Globus pallidus (tissue), 1 donor: ENCODE measurements at regions not wholly inside any gene's neighbourhood (a gene's known extent, or its start where the extent isn't known, plus 50 kb on each side); places are given as distances from the start of the nearest gene placed in this dataset.

Source experiments
- DNase-seq: peaks from one replicate; pipeline ENCODE4 v3.0.0-alpha.2; 2015; ENCODE audit warnings: low spot score

GRCh38 chr5:117302473-117302872 lies 727.9 kb upstream of the SEMA6A start:
- no peak for DNase-seq

- DNase-seq, result no peak
Observed at GRCh38 chr5:117299936-117300328, 725.3 kb upstream of the SEMA6A start.

- no peak for DNase-seq
Observed at GRCh38 chr5:117299224-117299935, 724.8 kb upstream of the SEMA6A start.

DNA sequence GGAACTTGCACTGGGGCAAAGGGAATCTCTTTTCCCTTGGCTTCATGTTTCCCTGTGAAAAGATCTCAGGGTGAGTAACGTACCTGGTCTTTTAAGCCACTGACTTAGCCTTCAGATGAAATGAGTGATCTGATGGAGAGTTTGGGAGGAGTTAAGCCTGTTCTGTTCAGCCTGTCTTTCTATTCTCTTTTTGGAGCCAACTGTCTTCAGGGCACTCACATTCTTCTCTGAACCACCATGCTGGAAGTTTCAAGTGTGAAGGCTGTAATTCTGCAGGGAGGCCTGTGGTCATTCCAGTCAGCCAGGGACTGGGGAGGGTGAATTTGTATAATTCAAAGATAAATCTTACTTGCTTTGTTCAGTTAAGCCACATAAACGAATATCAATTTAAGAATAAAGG lies 722.2 kb upstream of the SEMA6A start:
- DNase-seq, result no peak

DNA sequence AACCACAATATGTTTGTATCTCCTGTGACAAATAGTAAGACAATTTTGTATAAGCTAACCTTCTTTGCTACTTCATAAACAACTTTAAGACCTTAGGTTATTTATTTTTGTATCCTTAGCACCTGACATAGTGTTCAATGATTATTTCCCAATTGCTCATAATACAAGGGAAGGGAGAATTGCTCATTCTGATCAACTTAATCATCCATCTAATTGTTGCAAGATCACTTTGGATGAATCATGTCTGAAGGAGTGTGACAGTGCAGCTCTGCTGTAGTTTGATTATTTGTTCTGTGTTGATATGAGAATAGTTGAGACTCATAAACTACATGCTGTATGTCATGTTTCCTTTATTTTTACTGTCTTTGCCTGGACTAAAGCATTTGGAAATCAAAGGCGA lies 721.3 kb upstream of the SEMA6A start:
- DNase-seq, result no peak

GRCh38 chr5:117286813-117287212 lies 712.2 kb upstream of the SEMA6A start:
- no peak for DNase-seq

DNA sequence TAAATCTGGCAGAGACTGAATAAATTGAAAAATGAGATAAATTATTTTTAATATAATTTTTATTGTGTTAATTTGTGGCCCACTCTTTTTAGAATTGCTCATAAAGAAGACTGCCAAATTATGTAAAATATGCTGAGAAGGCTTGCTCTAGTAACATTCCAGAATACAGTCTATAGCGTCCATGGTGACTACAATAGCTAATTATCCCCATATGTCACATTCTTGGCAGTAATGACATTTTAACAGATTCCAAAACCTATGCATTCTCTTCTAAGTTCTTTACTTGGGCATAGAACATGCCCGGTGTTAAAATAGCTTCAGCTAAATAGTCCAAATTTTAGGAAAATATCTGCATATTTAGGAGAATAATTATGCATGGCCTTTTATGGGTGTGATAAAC lies 697.0 kb upstream of the SEMA6A start:
- DNase-seq, result no peak

GRCh38 chr5:117266280-117266679 lies 691.7 kb upstream of the SEMA6A start:
- DNase-seq, result no peak

- DNase-seq, result no peak
Observed at GRCh38 chr5:117263231-117263630, 688.6 kb upstream of the SEMA6A start.

- peak; percentile 85 for DNase-seq
Observed at GRCh38 chr5:117262572-117263131, 688.0 kb upstream of the SEMA6A start.

DNA sequence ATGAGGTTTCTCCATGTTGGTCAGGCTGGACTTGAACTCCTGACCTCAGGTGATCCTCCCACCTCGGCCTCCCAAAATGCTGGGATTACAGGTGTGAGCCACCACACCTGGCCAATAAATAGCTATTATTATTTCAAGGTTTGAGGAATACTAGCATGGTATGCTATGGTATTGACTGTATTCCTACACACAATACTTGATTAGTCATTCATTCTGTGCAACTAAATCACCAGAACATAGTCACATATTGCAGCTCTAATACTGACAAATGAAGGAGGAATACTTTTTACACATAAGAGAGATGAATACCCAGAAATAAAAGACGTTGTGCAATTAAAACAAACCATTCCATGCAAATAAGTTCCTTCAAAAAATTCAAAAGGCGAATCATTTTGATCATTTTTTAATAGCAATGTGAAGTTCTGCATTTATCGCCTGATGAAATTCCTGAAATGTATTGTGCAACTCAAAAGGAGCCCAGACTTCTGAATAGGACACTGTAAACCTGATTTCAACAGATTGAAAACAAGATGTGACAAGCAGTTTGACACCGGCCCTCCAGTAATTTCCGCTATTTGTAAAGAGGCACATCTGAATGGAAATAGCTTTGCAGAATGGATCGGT lies 687.4 kb upstream of the SEMA6A start:
- no peak for DNase-seq

GRCh38 chr5:117255211-117256027 lies 680.8 kb upstream of the SEMA6A start:
- peak; percentile 67 for DNase-seq

GRCh38 chr5:117252566-117252965 lies 677.9 kb upstream of the SEMA6A start:
- DNase-seq, result no peak

GRCh38 chr5:117249086-117249815 lies 674.6 kb upstream of the SEMA6A start:
- peak; percentile 93 for DNase-seq

DNA sequence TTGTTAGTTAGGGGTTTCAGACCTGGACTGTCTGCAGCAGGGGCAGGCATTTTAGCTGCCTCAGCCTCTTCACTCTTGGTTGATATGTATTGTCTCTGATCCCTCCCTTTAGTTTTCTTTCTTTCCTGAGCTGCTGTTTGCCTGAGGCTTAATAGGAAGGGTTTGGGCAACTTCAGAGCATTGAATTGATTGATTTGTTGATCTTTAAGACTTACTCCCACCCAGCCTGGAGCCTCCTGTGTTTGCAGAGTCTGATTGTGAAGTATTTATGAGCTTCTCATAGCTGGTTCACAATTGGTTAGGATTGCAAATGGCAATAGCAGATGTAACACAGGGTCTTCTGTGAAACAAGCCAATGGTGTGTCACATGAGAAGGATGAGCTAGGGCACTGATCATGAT lies 671.8 kb upstream of the SEMA6A start:
- DNase-seq, result no peak

- no peak for DNase-seq
Observed at GRCh38 chr5:117245130-117245529, 670.5 kb upstream of the SEMA6A start.

DNA sequence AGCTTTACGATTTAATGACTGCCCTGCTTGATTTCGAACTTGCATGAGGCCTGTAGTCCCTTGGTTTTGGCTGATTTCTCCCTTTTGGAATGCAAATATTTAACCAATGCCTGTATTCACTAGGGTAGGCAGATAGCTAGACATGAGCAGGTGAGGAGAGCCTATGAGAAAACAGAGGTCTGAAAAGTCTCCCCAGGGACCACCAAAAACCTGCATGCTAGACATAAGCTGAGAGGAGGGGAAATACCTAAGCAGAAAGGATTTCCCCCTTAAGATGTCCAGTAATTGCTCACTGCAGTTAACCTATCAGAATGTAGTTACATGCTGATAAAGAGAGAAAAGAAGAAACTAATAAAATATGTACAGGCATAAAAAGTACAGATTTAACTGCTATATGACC lies 667.4 kb upstream of the SEMA6A start:
- DNase-seq, result no peak

GRCh38 chr5:117236941-117237340 lies 662.3 kb upstream of the SEMA6A start:
- no peak for DNase-seq

GRCh38 chr5:117235786-117236185 lies 661.2 kb upstream of the SEMA6A start:
- DNase-seq, result no peak

GRCh38 chr5:117230375-117230774 lies 655.8 kb upstream of the SEMA6A start:
- DNase-seq, result no peak

- DNase-seq, result no peak
Observed at GRCh38 chr5:117220730-117221129, 646.1 kb upstream of the SEMA6A start.

DNA sequence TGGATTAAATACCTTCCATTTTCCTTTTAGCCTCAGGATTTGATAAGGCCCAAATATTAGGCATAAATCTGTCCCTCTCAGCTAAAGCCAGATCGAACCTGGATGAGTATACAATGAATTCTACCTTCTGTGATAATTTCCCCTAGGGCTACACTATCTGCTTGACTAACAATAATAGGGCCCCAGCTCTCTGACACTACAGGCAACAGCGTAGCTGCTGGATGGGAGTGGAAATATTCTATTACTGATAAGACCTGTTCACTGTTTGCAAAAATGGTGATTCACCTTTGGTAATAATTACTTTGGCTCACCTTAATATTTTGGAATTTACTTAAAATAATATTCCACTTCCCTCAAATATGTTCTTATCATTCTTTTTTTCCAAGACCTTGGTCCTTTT lies 644.2 kb upstream of the SEMA6A start:
- DNase-seq, result no peak
